Smooth muscle cell (in vitro differentiated cells): ENCODE measurements at regions not wholly inside any gene's neighbourhood (a gene's known extent, or its start where the extent isn't known, plus 50 kb on each side); places are given as distances from the start of the nearest gene placed in this dataset.

Experiments
- DNase-seq: peaks from one replicate; lab custom pipeline; 2025; ENCODE audit not compliant: unreplicated experiment; lab: John Stamatoyannopoulos, UW
- H2AFZ ChIP-seq: fragments of 200-600 bp; sonication (generic); 2 replicates; pipeline ENCODE4 v1.6.0; 2016; ENCODE audit warnings: antibody characterized with exemption, low read depth, mild to moderate bottlenecking
- H3F3A ChIP-seq: fragments of 200-600 bp; sonication (generic); 2 replicates; pipeline ENCODE4 v1.6.0; 2017; ENCODE audit warnings: antibody characterized with exemption, low read depth
- H3K27ac ChIP-seq: fragments of 200-600 bp; sonication (generic); 2 replicates; pipeline ENCODE4 v1.5.1; 2016; ENCODE audit warnings: low read depth, mild to moderate bottlenecking
- H3K27me3 ChIP-seq: fragments of 200-600 bp; sonication (generic); 2 replicates; pipeline ENCODE4 v1.6.1; 2016; ENCODE audit warnings: low read depth, mild to moderate bottlenecking
- H3K36me3 ChIP-seq: fragments of 200-600 bp; sonication (generic); 2 replicates; pipeline ENCODE4 v1.5.1; 2016; ENCODE audit warnings: low read depth
- H3K4me1 ChIP-seq: fragments of 200-600 bp; sonication (generic); 2 replicates; pipeline ENCODE4 v1.5.1; 2016; ENCODE audit warnings: low read depth
- H3K4me2 ChIP-seq: fragments of 200-600 bp; sonication (generic); 2 replicates; pipeline ENCODE4 v1.6.0; 2016; ENCODE audit warnings: mild to moderate bottlenecking
- H3K4me3 ChIP-seq: fragments of 200-600 bp; sonication (generic); 2 replicates; pipeline ENCODE4 v1.5.1; 2016; ENCODE audit warnings: mild to moderate bottlenecking
- H3K79me2 ChIP-seq: fragments of 200-600 bp; sonication (generic); 2 replicates; pipeline ENCODE4 v1.6.0; 2016; ENCODE audit warnings: low read depth, mild to moderate bottlenecking
- H3K9ac ChIP-seq: fragments of 200-600 bp; sonication (generic); 2 replicates; pipeline ENCODE4 v1.6.0; 2016; ENCODE audit warnings: low read depth
- H3K9me3 ChIP-seq: fragments of 200-600 bp; sonication (generic); replicated peaks from 2 replicates; pipeline ENCODE4 v1.5.1; 2016; ENCODE audit warnings: low read depth
- H4K20me1 ChIP-seq: fragments of 200-600 bp; sonication (generic); 2 replicates; pipeline ENCODE4 v1.6.0; 2016; ENCODE audit warnings: low read depth
- whole genome bisulfite sequencing: methylation state at CpG from one replicate; pipeline ENCODE4 v1.1.7; 2016; ENCODE audit warnings: low lambda C conversion rate; 5-methylcytosine and 5-hydroxymethylcytosine counted together
- TF ChIP-seq, protein P1 (sequence below): fragments of 200-600 bp; sonication (generic); IDR thresholded peaks from 2 replicates; pipeline ENCODE4 v1.5.1; 2017; ENCODE audit warnings: borderline replicate concordance, mild to moderate bottlenecking, antibody characterized with exemption; ENCODE audit not compliant: insufficient read depth, poor library complexity, severe bottlenecking

DNA sequence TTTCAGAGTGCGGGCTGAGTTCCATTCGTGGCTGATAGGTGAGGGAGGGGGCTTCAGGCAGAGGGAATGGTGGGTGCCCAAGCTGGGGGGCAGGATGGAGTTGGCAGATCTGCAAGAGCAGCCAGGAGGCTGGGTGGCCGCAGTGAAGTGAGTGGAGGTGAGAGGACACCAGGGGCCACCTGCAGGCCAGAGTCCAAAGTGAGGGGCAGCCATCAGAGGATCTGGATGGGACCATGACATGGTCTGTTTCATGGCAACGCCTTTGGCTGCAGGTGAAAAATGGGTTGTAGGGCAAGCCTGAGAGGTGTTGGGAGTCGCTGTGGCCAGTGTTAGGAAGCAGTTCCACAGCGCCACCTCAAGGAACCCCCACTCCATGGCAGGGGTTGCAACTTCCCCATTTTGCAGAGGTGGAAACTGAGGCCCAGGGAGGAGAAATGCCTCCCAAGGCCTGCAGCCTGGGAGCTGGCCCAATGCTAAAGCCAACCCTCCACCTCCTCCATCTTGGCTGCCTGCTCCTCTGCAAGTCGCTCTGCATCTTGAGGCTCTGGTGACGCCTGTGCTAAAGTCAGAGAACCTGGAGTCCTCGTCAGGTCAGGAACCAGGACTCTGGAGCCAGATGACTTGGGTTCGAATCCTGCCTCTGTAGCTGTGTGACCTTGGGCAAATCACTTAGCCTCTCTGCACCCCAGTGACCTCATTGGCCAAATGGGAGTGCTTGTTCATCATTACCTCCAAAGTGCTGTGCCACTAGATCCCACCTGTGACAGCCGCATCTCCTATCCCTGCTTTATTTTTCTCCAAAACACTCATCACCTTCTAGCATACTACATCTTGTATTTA lies 153.8 kb downstream of the CEBPB start:
- TF ChIP-seq, protein P1, sequence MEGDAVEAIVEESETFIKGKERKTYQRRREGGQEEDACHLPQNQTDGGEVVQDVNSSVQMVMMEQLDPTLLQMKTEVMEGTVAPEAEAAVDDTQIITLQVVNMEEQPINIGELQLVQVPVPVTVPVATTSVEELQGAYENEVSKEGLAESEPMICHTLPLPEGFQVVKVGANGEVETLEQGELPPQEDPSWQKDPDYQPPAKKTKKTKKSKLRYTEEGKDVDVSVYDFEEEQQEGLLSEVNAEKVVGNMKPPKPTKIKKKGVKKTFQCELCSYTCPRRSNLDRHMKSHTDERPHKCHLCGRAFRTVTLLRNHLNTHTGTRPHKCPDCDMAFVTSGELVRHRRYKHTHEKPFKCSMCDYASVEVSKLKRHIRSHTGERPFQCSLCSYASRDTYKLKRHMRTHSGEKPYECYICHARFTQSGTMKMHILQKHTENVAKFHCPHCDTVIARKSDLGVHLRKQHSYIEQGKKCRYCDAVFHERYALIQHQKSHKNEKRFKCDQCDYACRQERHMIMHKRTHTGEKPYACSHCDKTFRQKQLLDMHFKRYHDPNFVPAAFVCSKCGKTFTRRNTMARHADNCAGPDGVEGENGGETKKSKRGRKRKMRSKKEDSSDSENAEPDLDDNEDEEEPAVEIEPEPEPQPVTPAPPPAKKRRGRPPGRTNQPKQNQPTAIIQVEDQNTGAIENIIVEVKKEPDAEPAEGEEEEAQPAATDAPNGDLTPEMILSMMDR = no peak
- WGBS = 90% methylated on average over 11 of the region's 11 CpGs
- Histone ChIP-seq H3K9me3 (no peaks in the 10 kb centered on the region), H2AFZ (no peak overlapping the region), H3K27me3 (no peaks in the 10 kb centered on the region), H3F3A (no peaks in the 10 kb centered on the region), H3K27ac (no peak overlapping the region), H3K4me1 (no peaks in the 10 kb centered on the region), H3K36me3 (no peaks in the 10 kb centered on the region), H4K20me1 (no peaks in the 10 kb centered on the region), H3K4me2 (no peak overlapping the region), H3K79me2 (no peaks in the 10 kb centered on the region), H3K4me3 (no peak overlapping the region), H3K9ac (no peak overlapping the region)
- no peak for DNase-seq

DNA sequence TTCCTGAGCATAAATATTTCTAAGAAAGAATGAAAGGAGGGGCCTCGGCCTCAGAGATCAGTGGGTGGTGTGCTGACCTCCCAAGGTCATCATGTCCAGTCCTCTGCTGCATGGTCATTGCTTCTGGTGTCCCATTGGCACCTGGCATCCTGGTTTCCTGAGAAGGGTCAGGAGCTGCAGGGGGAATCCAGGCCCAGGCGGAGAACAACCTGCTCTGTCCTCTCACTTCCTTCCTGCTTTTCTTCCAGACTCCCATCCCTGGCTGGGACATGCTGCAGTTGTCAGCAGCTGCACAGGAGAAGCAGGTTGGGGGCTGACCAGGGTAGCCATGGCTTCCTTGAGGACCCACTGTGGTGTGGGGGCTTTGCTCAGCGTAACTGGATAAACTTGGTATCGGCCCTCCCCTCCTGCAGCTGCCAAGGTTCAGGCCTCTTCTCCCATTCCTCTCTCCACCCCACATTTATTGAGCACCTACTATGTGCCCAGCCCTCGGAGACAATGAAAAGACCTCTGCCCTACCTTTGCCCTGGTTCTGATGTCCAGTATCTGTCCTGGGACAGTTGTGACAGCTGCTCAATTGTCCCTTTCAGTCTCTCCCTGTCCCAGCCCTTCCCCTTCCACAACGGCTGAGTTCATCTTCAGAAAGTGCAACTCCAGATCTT lies 155.2 kb downstream of the CEBPB start:
- Histone ChIP-seq H3K4me2 (no peak overlapping the region), H3K9me3 (no peaks in the 10 kb centered on the region), H3K9ac (no peak overlapping the region), H3F3A (no peaks in the 10 kb centered on the region), H3K36me3 (no peaks in the 10 kb centered on the region), H3K4me3 (no peak overlapping the region), H3K79me2 (no peaks in the 10 kb centered on the region), H3K4me1 (no peaks in the 10 kb centered on the region), H3K27me3 (no peaks in the 10 kb centered on the region), H3K27ac (no peak overlapping the region), H2AFZ (no peak overlapping the region), H4K20me1 (no peaks in the 10 kb centered on the region)
- TF ChIP-seq, protein P1 = no peak
- no peak for DNase-seq
- WGBS = 96% methylated on average over 6 of the region's 6 CpGs

GRCh38 chr20:50346374-50347283 lies 156.0 kb downstream of the CEBPB start:
- 83% methylated on average over 26 of the region's 26 CpGs for WGBS
- no peak overlapping the region for H2AFZ ChIP-seq
- H3K27ac ChIP-seq = no peak overlapping the region
- no peaks in the 10 kb centered on the region for H4K20me1 ChIP-seq
- no peaks in the 10 kb centered on the region for H3K27me3 ChIP-seq
- no peaks in the 10 kb centered on the region for H3K4me1 ChIP-seq
- H3K79me2 ChIP-seq = no peaks in the 10 kb centered on the region
- H3K9ac ChIP-seq = no peak overlapping the region
- no peak overlapping the region for H3K4me2 ChIP-seq
- no peaks in the 10 kb centered on the region for H3K9me3 ChIP-seq
- TF ChIP-seq, protein P1 = no peak
- H3F3A ChIP-seq = no peaks in the 10 kb centered on the region
- peak; percentile 5 for DNase-seq
- H3K36me3 ChIP-seq = no peaks in the 10 kb centered on the region
- no peak overlapping the region for H3K4me3 ChIP-seq
